Activated naive CD4-positive, alpha-beta T cell treated with anti-CD3 and anti-CD28 coated beads, Interleukin-2, amount 50 U/mL, for 72 hours (primary cell): ENCODE measurements at regions not wholly inside any gene's neighbourhood (a gene's known extent, or its start where the extent isn't known, plus 50 kb on each side); places are given as distances from the start of the nearest gene placed in this dataset.
"Not testable (repeated sequence)": the region's sequence is repeated elsewhere in the genome, so short reads cannot be mapped to it uniquely, and the experiment has no call there.

Source experiments
- ATAC-seq, 2 donors: fragments of 150-1000 bp; cut with Tn5 transposase; 2 replicates each; pipeline ENCODE4 v1.10.0; 2021; ENCODE audit warnings: mild to moderate bottlenecking in 2 of 2, moderate library complexity in 2 of 2
- DNase-seq, 2 donors: peaks; one replicate each; pipeline ENCODE4 v3.0.0; 2021 to 2022; ENCODE audit warnings: low spot score in 2 of 2
- H3K27ac Mint-ChIP-seq, 2 donors: one replicate each; pipeline ENCODE4 v1.8.0; 2022; ENCODE audit warnings: mild to moderate bottlenecking in 2 of 2, mixed read lengths in 2 of 2
- H3K36me3 Mint-ChIP-seq, 2 donors: one replicate each; pipeline ENCODE4 v1.8.0; 2022; ENCODE audit warnings: mixed read lengths in 2 of 2
- H3K9me3 Mint-ChIP-seq, 2 donors: one replicate each; pipeline ENCODE4 v1.8.0; 2022; ENCODE audit warnings: mixed read lengths in 2 of 2

GRCh38 chr4:27111627-27112026 lies 251.0 kb downstream of the STIM2 start:
- H3K36me3 Mint-ChIP-seq, result no peaks in the 10 kb centered on the region
- ATAC-seq, result no peak
- DNase-seq, result no peak
- H3K27ac Mint-ChIP-seq, result no peak overlapping the region
- peaks cover 0 to 4% of the 10 kb centered on the region in 2 donors for H3K9me3 Mint-ChIP-seq

- H3K27ac Mint-ChIP-seq, result no peak overlapping the region
- no peaks in the 10 kb centered on the region for H3K36me3 Mint-ChIP-seq
- peaks cover 0 to 4% of the 10 kb centered on the region in 2 donors for H3K9me3 Mint-ChIP-seq
Measured at GRCh38 chr4:27112587-27112986, 251.9 kb downstream of the STIM2 start.

GRCh38 chr4:27115221-27115620 lies 254.6 kb downstream of the STIM2 start:
- DNase-seq (no peak), ATAC-seq (no peak)
- no peaks in the 10 kb centered on the region for H3K36me3 Mint-ChIP-seq
- no peak overlapping the region for H3K27ac Mint-ChIP-seq
- peaks cover 0 to under 1% of the 10 kb centered on the region in 2 donors for H3K9me3 Mint-ChIP-seq

More at GRCh38 chr4:27112587-27112986, 251.9 kb downstream of the STIM2 start:
- ATAC-seq (no peak), DNase-seq (no peak)

GRCh38 chr4:27117453-27117852 lies 256.8 kb downstream of the STIM2 start:
- Mint-ChIP-seq H3K9me3 (peaks cover 0 to 6% of the 10 kb centered on the region in 2 donors), H3K27ac (no peak overlapping the region), H3K36me3 (no peaks in the 10 kb centered on the region)
- no peak for DNase-seq
- no peak for ATAC-seq

- DNase-seq (no peak), ATAC-seq (no peak)
- Mint-ChIP-seq H3K9me3 (peaks cover 0 to 6% of the 10 kb centered on the region in 2 donors), H3K27ac (no peak overlapping the region), H3K36me3 (no peaks in the 10 kb centered on the region)
Measured at GRCh38 chr4:27119239-27119638, 258.6 kb downstream of the STIM2 start.

- H3K36me3 Mint-ChIP-seq, result no peaks in the 10 kb centered on the region
- no peak for ATAC-seq
Measured at GRCh38 chr4:27121830-27122229, 261.2 kb downstream of the STIM2 start.

GRCh38 chr4:27123123-27123768 lies 262.6 kb downstream of the STIM2 start:
- peaks cover 0 to 6% of the 10 kb centered on the region in 2 donors for H3K9me3 Mint-ChIP-seq

More at GRCh38 chr4:27121830-27122229, 261.2 kb downstream of the STIM2 start:
- Mint-ChIP-seq H3K9me3 (peaks cover 0 to 6% of the 10 kb centered on the region in 2 donors), H3K27ac (no peak overlapping the region)
- no peak for DNase-seq

GRCh38 chr4:27123769-27124124 lies 263.1 kb downstream of the STIM2 start:
- H3K9me3 Mint-ChIP-seq, result peaks cover 0 to 6% of the 10 kb centered on the region in 2 donors
- ATAC-seq (no peak), DNase-seq (no peak)
- no peak overlapping the region for H3K27ac Mint-ChIP-seq
- no peaks in the 10 kb centered on the region for H3K36me3 Mint-ChIP-seq

More at GRCh38 chr4:27123123-27123768, 262.6 kb downstream of the STIM2 start:
- H3K36me3 Mint-ChIP-seq, result no peaks in the 10 kb centered on the region
- no peak overlapping the region for H3K27ac Mint-ChIP-seq
- DNase-seq (no peak), ATAC-seq (no peak)

- not testable (repeated sequence) for H3K27ac Mint-ChIP-seq, H3K36me3 Mint-ChIP-seq, ATAC-seq, H3K9me3 Mint-ChIP-seq, DNase-seq
Measured at GRCh38 chr4:27126895-27127294, 266.3 kb downstream of the STIM2 start.

- H3K36me3 Mint-ChIP-seq, result peaks cover 0 to under 1% of the 10 kb centered on the region in 2 donors
- no peak overlapping the region for H3K27ac Mint-ChIP-seq
- DNase-seq (no peak), ATAC-seq (no peak)
- H3K9me3 Mint-ChIP-seq, result peaks cover 0 to under 1% of the 10 kb centered on the region in 2 donors
Measured at GRCh38 chr4:27128443-27128842, 267.8 kb downstream of the STIM2 start.

GRCh38 chr4:27129871-27130366 lies 269.3 kb downstream of the STIM2 start:
- DNase-seq (no peak), ATAC-seq (no peak)
- Mint-ChIP-seq H3K9me3 (peaks cover 5 to 11% of the 10 kb centered on the region in 2 donors), H3K36me3 (peaks cover 0 to 4% of the 10 kb centered on the region in 2 donors), H3K27ac (no peak overlapping the region)

- Mint-ChIP-seq H3K9me3 (peaks cover 5 to 11% of the 10 kb centered on the region in 2 donors), H3K36me3 (peaks cover 0 to 4% of the 10 kb centered on the region in 2 donors), H3K27ac (no peak overlapping the region)
- ATAC-seq, result no peak
- no peak for DNase-seq
Measured at GRCh38 chr4:27132497-27132896, 271.9 kb downstream of the STIM2 start.

- no peaks in the 10 kb centered on the region for H3K36me3 Mint-ChIP-seq
- no peak for ATAC-seq
- no peak for DNase-seq
- no peak overlapping the region for H3K27ac Mint-ChIP-seq
- no peaks in the 10 kb centered on the region for H3K9me3 Mint-ChIP-seq
Measured at GRCh38 chr4:27140486-27140885, 279.8 kb downstream of the STIM2 start.

GRCh38 chr4:27141530-27141929 lies 280.9 kb downstream of the STIM2 start:
- Mint-ChIP-seq H3K27ac (no peak overlapping the region), H3K36me3 (peaks cover 0 to 3% of the 10 kb centered on the region in 2 donors), H3K9me3 (peaks cover 0 to 2% of the 10 kb centered on the region in 2 donors)
- ATAC-seq (no peak), DNase-seq (no peak)

GRCh38 chr4:27142841-27143240 lies 282.2 kb downstream of the STIM2 start:
- Mint-ChIP-seq H3K36me3 (peaks cover 0 to 4% of the 10 kb centered on the region in 2 donors), H3K27ac (no peak overlapping the region), H3K9me3 (peaks cover 0 to 11% of the 10 kb centered on the region in 2 donors)
- DNase-seq (no peak), ATAC-seq (no peak)

- no peak overlapping the region for H3K27ac Mint-ChIP-seq
Measured at GRCh38 chr4:27145597-27145996, 285.0 kb downstream of the STIM2 start.

GRCh38 chr4:27148211-27148895 lies 287.7 kb downstream of the STIM2 start:
- peaks cover 0 to 11% of the 10 kb centered on the region in 2 donors for H3K9me3 Mint-ChIP-seq
- ATAC-seq (no peak), DNase-seq (no peak)
- H3K27ac Mint-ChIP-seq, result no peak overlapping the region
- H3K36me3 Mint-ChIP-seq, result peaks cover 0 to 4% of the 10 kb centered on the region in 2 donors

More at GRCh38 chr4:27145597-27145996, 285.0 kb downstream of the STIM2 start:
- no peak for DNase-seq
- H3K36me3 Mint-ChIP-seq, result peaks cover 0 to 4% of the 10 kb centered on the region in 2 donors
- no peak for ATAC-seq
- peaks cover 0 to 11% of the 10 kb centered on the region in 2 donors for H3K9me3 Mint-ChIP-seq
